ENCODE measurements at regions not wholly inside any gene's neighbourhood (a gene's known extent, or its start where the extent isn't known, plus 50 kb on each side); places are given as distances from the start of the nearest gene placed in this dataset.

GRCh38 chr5:129821477-129822131, 73.7 kb downstream of the MINAR2 start:
- DNase-seq (ENCODE audit: low spot score) = no peak

- DNase-seq (ENCODE audit: low spot score) = no peak
These were observed 74.0 kb upstream of the CHSY3 start for GRCh38 chr5:129830288-129830687.

- no peak for DNase-seq (ENCODE audit: low spot score)
These were observed 67.9 kb upstream of the CHSY3 start for GRCh38 chr5:129836321-129836720.

GRCh38 chr5:129844764-129845163, 59.5 kb upstream of the CHSY3 start:
- DNase-seq (ENCODE audit: low spot score) = no peak

GRCh38 chr5:129852747-129853352, 51.4 kb upstream of the CHSY3 start:
- DNase-seq (ENCODE audit: low spot score) = peak; percentile 74

- DNase-seq (ENCODE audit: low spot score) = no peak
These were observed 50.7 kb upstream of the CHSY3 start for GRCh38 chr5:129853588-129853987.

Data from activated CD4-positive, alpha-beta T cell treated with anti-CD3 and anti-CD28 coated beads, Interleukin-2, Interleukin-4, amounts not matched to agents 100 ng/mL and 50 ng/mL, durations not matched to agents 16 hours and 8 hours (primary cell).